ENCODE measurements at regions not wholly inside any gene's neighbourhood (a gene's known extent, or its start where the extent isn't known, plus 50 kb on each side); places are given as distances from the start of the nearest gene placed in this dataset.

DNA sequence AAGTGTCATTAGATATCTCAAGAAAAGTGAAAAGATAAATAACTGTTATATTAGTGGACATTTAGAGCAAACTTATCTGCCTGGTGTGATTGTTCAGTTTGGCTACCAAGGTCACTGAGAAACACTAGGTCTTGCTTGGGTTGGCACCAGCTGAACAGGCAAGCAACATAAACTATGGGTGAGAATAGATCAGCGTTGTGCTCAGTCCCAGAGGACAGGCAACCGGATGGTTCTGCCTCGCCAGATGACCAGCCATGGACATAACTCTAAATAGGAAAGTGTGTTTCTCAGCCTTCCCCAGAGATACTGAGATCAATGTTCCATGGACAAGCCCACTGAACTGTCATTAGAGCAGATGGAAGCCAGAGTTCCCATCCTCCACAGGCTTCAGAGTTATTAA, 203.4 kb upstream of the VRK2 start:
- Mint-ChIP-seq H3K27ac (no peak overlapping the region), H3K9me3 (peaks cover 0 to 12% (median 5%) of the 10 kb centered on the region in 11 donors), H3K27me3 (peaks cover 0 to 4% (median 3%) of the 10 kb centered on the region in 5 donors), H3K36me3 (peaks cover 0 to 4% (median 0%) of the 10 kb centered on the region in 5 donors), H3K4me1 (no peaks in the 10 kb centered on the region), H3K4me3 (no peak overlapping the region)
- ATAC-seq (no peak), DNase-seq (no peak)
- CTCF ChIA-PET: no interaction called here
- Histone ChIP-seq H3K27ac (ENCODE audit: low read depth, low read length) (no peak overlapping the region), H3K27me3 (ENCODE audit: control insufficient read depth in 2 of 2, insufficient read depth in 2 of 2, low read length in 2 of 2) (no peaks in the 10 kb centered on the region), H3K36me3 (ENCODE audit: control insufficient read depth in 2 of 3, insufficient read depth in 3 of 3, low read length in 3 of 3) (no peaks in the 10 kb centered on the region), H3K9me3 (ENCODE audit: control insufficient read depth in 2 of 3, low read length in 3 of 3) (no peaks in the 10 kb centered on the region), H3K4me3 (ENCODE audit: low read length) (no peak overlapping the region), H3K4me1 (ENCODE audit: control insufficient read depth in 2 of 2, insufficient read depth in 2 of 2, low read length in 2 of 2) (no peaks in the 10 kb centered on the region)
- POLR2A ChIA-PET: no interaction called here
- intact Hi-C loops (cut with micrococcal nuclease): no loop called here

- CTCF ChIA-PET: no interaction called here
- Histone ChIP-seq H3K27me3 (ENCODE audit: control insufficient read depth in 2 of 2, insufficient read depth in 2 of 2, low read length in 2 of 2) (no peaks in the 10 kb centered on the region), H3K27ac (ENCODE audit: low read depth, low read length) (no peak overlapping the region), H3K4me3 (ENCODE audit: low read length) (no peak overlapping the region), H3K36me3 (ENCODE audit: control insufficient read depth in 2 of 3, insufficient read depth in 3 of 3, low read length in 3 of 3) (no peaks in the 10 kb centered on the region), H3K9me3 (ENCODE audit: control insufficient read depth in 2 of 3, low read length in 3 of 3) (no peaks in the 10 kb centered on the region), H3K4me1 (ENCODE audit: control insufficient read depth in 2 of 2, insufficient read depth in 2 of 2, low read length in 2 of 2) (no peaks in the 10 kb centered on the region)
- POLR2A ChIA-PET: no interaction called here
- DNase-seq (no peak), ATAC-seq (no peak)
- no peak overlapping the region for H3K4me3 Mint-ChIP-seq
- H3K36me3 Mint-ChIP-seq: peaks cover 0 to 4% (median 0%) of the 10 kb centered on the region in 5 donors
- no peaks in the 10 kb centered on the region for H3K4me1 Mint-ChIP-seq
- intact Hi-C loops (cut with micrococcal nuclease): no loop called here
- peaks cover 0 to 12% (median 4%) of the 10 kb centered on the region in 11 donors for H3K9me3 Mint-ChIP-seq
- no peak overlapping the region for H3K27ac Mint-ChIP-seq
- H3K27me3 Mint-ChIP-seq: no peaks in the 10 kb centered on the region
These were observed 197.9 kb upstream of the VRK2 start for GRCh38 chr2:57848723-57849122.

- Histone ChIP-seq H3K4me3 (ENCODE audit: low read length) (no peak overlapping the region), H3K9me3 (ENCODE audit: control insufficient read depth in 2 of 3, low read length in 3 of 3) (no peaks in the 10 kb centered on the region), H3K4me1 (ENCODE audit: control insufficient read depth in 2 of 2, insufficient read depth in 2 of 2, low read length in 2 of 2) (no peaks in the 10 kb centered on the region), H3K36me3 (ENCODE audit: control insufficient read depth in 2 of 3, insufficient read depth in 3 of 3, low read length in 3 of 3) (no peaks in the 10 kb centered on the region), H3K27ac (ENCODE audit: low read depth, low read length) (no peak overlapping the region), H3K27me3 (ENCODE audit: control insufficient read depth in 2 of 2, insufficient read depth in 2 of 2, low read length in 2 of 2) (no peaks in the 10 kb centered on the region)
- ATAC-seq (no peak), DNase-seq (no peak)
- peaks cover 0 to 12% (median 4%) of the 10 kb centered on the region in 11 donors for H3K9me3 Mint-ChIP-seq
- ChIA-PET CTCF (no interaction called here), POLR2A (no interaction called here)
- peaks cover 0 to 4% (median 0%) of the 10 kb centered on the region in 5 donors for H3K36me3 Mint-ChIP-seq
- H3K4me1 Mint-ChIP-seq: no peaks in the 10 kb centered on the region
- no peaks in the 10 kb centered on the region for H3K27me3 Mint-ChIP-seq
- H3K4me3 Mint-ChIP-seq: no peak overlapping the region
- H3K27ac Mint-ChIP-seq: no peak overlapping the region
- intact Hi-C loops (cut with micrococcal nuclease): no loop called here
These were observed 196.8 kb upstream of the VRK2 start for GRCh38 chr2:57849843-57850242.

DNA sequence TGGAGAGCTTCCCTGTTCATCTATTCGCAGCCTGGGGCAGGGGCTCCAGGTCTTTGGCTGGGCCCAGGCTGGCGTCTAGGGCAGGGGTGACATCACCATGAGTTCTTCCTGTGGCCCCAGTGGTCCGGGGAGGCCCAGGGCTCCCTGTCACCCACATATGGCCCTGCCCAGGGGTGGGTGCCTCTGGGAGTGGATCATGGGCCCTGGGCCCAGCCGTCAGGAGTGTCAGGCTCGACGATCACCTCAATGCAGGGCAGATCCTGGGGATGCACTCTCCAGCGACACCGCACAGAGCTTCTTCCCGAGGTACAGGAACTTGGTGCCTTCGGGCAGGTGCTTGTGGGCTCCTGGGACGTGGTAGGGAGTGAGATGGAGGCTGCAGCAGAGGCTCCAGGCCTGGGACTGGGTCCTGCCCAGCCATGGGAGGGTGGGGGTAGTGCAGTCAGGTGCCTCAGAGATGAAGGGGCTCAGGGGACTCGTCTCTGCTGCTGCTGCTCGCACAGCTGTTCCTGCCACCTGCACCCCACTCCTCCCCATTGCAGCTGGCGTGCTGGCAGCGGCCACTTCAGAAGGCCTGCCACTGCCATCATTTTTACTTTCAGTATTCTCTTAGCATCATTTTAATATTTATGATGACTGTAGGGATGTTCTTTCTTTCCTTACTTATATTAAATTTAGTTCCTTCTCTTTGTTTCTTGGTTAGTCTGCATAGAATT, 196.0 kb upstream of the VRK2 start:
- Mint-ChIP-seq H3K9me3 (peaks cover 0 to 12% (median 4%) of the 10 kb centered on the region in 11 donors), H3K27me3 (no peaks in the 10 kb centered on the region), H3K27ac (no peak overlapping the region), H3K4me1 (no peaks in the 10 kb centered on the region), H3K4me3 (no peak overlapping the region), H3K36me3 (peaks cover 0 to 4% (median 0%) of the 10 kb centered on the region in 5 donors)
- CTCF ChIA-PET: no interaction called here
- no peak overlapping the region for H3K4me3 ChIP-seq (ENCODE audit: low read length)
- no peaks in the 10 kb centered on the region for H3K4me1 ChIP-seq (ENCODE audit: control insufficient read depth in 2 of 2, insufficient read depth in 2 of 2, low read length in 2 of 2)
- H3K27me3 ChIP-seq (ENCODE audit: control insufficient read depth in 2 of 2, insufficient read depth in 2 of 2, low read length in 2 of 2): no peaks in the 10 kb centered on the region
- no peak overlapping the region for H3K27ac ChIP-seq (ENCODE audit: low read depth, low read length)
- POLR2A ChIA-PET: no interaction called here
- H3K9me3 ChIP-seq (ENCODE audit: control insufficient read depth in 2 of 3, low read length in 3 of 3): no peaks in the 10 kb centered on the region
- intact Hi-C loops (cut with micrococcal nuclease): no loop called here
- DNase-seq (no peak), ATAC-seq (no peak)
- no peaks in the 10 kb centered on the region for H3K36me3 ChIP-seq (ENCODE audit: control insufficient read depth in 2 of 3, insufficient read depth in 3 of 3, low read length in 3 of 3)

- CTCF ChIA-PET: no interaction called here
- H3K9me3 ChIP-seq (ENCODE audit: control insufficient read depth in 2 of 3, low read length in 3 of 3): no peaks in the 10 kb centered on the region
- H3K27ac Mint-ChIP-seq: no peak overlapping the region
- no peaks in the 10 kb centered on the region for H3K27me3 ChIP-seq (ENCODE audit: control insufficient read depth in 2 of 2, insufficient read depth in 2 of 2, low read length in 2 of 2)
- H3K27ac ChIP-seq (ENCODE audit: low read depth, low read length): no peak overlapping the region
- no peak for ATAC-seq
- no peaks in the 10 kb centered on the region for H3K9me3 Mint-ChIP-seq
- no peaks in the 10 kb centered on the region for H3K4me1 Mint-ChIP-seq
- H3K36me3 ChIP-seq (ENCODE audit: control insufficient read depth in 2 of 3, insufficient read depth in 3 of 3, low read length in 3 of 3): no peaks in the 10 kb centered on the region
- intact Hi-C loops (cut with micrococcal nuclease): no loop called here
- no peak overlapping the region for H3K4me3 Mint-ChIP-seq
- DNase-seq: no peak
- no peak overlapping the region for H3K4me3 ChIP-seq (ENCODE audit: low read length)
- POLR2A ChIA-PET: no interaction called here
- H3K4me1 ChIP-seq (ENCODE audit: control insufficient read depth in 2 of 2, insufficient read depth in 2 of 2, low read length in 2 of 2): no peaks in the 10 kb centered on the region
- no peaks in the 10 kb centered on the region for H3K36me3 Mint-ChIP-seq
- H3K27me3 Mint-ChIP-seq: peaks cover 0 to 3% (median 0%) of the 10 kb centered on the region in 5 donors
These were observed 191.4 kb upstream of the VRK2 start for GRCh38 chr2:57855212-57855611.

GRCh38 chr2:57859755-57860154, 186.9 kb upstream of the VRK2 start:
- H3K27ac ChIP-seq (ENCODE audit: low read depth, low read length): no peak overlapping the region
- no peak overlapping the region for H3K27ac Mint-ChIP-seq
- peaks cover 0 to 3% (median 0%) of the 10 kb centered on the region in 5 donors for H3K27me3 Mint-ChIP-seq
- no peaks in the 10 kb centered on the region for H3K9me3 ChIP-seq (ENCODE audit: control insufficient read depth in 2 of 3, low read length in 3 of 3)
- POLR2A ChIA-PET: no interaction called here
- intact Hi-C loops (cut with micrococcal nuclease): no loop called here
- DNase-seq (no peak), ATAC-seq (no peak)
- H3K4me3 ChIP-seq (ENCODE audit: low read length): no peak overlapping the region
- H3K4me1 Mint-ChIP-seq: no peaks in the 10 kb centered on the region
- no peaks in the 10 kb centered on the region for H3K27me3 ChIP-seq (ENCODE audit: control insufficient read depth in 2 of 2, insufficient read depth in 2 of 2, low read length in 2 of 2)
- no peak overlapping the region for H3K4me3 Mint-ChIP-seq
- no peaks in the 10 kb centered on the region for H3K36me3 ChIP-seq (ENCODE audit: control insufficient read depth in 2 of 3, insufficient read depth in 3 of 3, low read length in 3 of 3)
- no peaks in the 10 kb centered on the region for H3K36me3 Mint-ChIP-seq
- H3K9me3 Mint-ChIP-seq: no peaks in the 10 kb centered on the region
- H3K4me1 ChIP-seq (ENCODE audit: control insufficient read depth in 2 of 2, insufficient read depth in 2 of 2, low read length in 2 of 2): no peaks in the 10 kb centered on the region
- CTCF ChIA-PET: no interaction called here

DNA sequence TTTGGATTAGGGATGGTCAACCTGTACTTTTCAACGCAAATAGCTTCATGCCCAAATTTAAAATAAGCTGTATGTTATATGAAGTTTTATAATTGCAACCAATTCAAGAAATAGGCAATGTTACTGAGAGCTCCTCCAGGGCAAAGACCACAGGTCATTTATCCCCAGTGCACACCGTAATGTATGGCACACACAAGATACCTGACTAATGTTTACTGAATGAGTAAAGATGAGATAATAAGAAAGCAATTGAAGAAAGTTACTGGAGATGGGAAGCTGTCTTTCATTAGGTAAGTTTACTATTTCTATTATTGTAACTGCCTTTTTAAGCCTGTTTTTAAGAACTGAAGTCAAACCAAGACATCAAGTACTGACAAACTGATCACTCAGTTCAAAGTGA, 184.5 kb upstream of the VRK2 start:
- ChIA-PET POLR2A (no interaction called here), CTCF (no interaction called here)
- no peak overlapping the region for H3K27ac Mint-ChIP-seq
- no peaks in the 10 kb centered on the region for H3K36me3 Mint-ChIP-seq
- Histone ChIP-seq H3K4me3 (ENCODE audit: low read length) (no peak overlapping the region), H3K36me3 (ENCODE audit: control insufficient read depth in 2 of 3, insufficient read depth in 3 of 3, low read length in 3 of 3) (no peaks in the 10 kb centered on the region), H3K27me3 (ENCODE audit: control insufficient read depth in 2 of 2, insufficient read depth in 2 of 2, low read length in 2 of 2) (no peaks in the 10 kb centered on the region), H3K4me1 (ENCODE audit: control insufficient read depth in 2 of 2, insufficient read depth in 2 of 2, low read length in 2 of 2) (no peaks in the 10 kb centered on the region), H3K27ac (ENCODE audit: low read depth, low read length) (no peak overlapping the region), H3K9me3 (ENCODE audit: control insufficient read depth in 2 of 3, low read length in 3 of 3) (no peaks in the 10 kb centered on the region)
- no peaks in the 10 kb centered on the region for H3K4me1 Mint-ChIP-seq
- no peak for ATAC-seq
- H3K27me3 Mint-ChIP-seq: peaks cover 0 to 3% (median 0%) of the 10 kb centered on the region in 5 donors
- no peaks in the 10 kb centered on the region for H3K9me3 Mint-ChIP-seq
- intact Hi-C loops (cut with micrococcal nuclease): no loop called here
- H3K4me3 Mint-ChIP-seq: no peak overlapping the region
- DNase-seq: no peak

Measured in naive thymus-derived CD4-positive, alpha-beta T cell (primary cell).